H1 (cell line): ENCODE measurements at regions not wholly inside any gene's neighbourhood (a gene's known extent, or its start where the extent isn't known, plus 50 kb on each side); places are given as distances from the start of the nearest gene placed in this dataset.

Experiments
- CTCF ChIA-PET: fragments of 300-600 bp; sonication (Branson Sonifier 250); formaldehyde crosslinking; loops from one replicate; lab custom pipeline; 2021; ENCODE audit not compliant: partially characterized antibody; lab: Charles Lee
- POLR2A ChIA-PET: fragments of 300-600 bp; sonication (Branson Sonifier 250); formaldehyde crosslinking; loops from one replicate; lab custom pipeline; 2021; ENCODE audit warnings: inconsistent platforms; ENCODE audit not compliant: partially characterized antibody; lab: Charles Lee
- DNase-seq, 2 experiments: peaks; one replicate each; pipeline versions ENCODE4 v3.0.0 to v3.0.0-alpha.2; 2010 to 2022; ENCODE audit warnings: low spot score in 2 of 2, low read depth in 1 of 2, mixed read lengths in 1 of 2
- FAIRE-seq: peaks from 2 replicates; lab custom pipeline; 2011; peaks lifted over from hg19 to GRCh38; lab: Jason Lieb, UNC
- H2AFZ ChIP-seq: 2 replicates; pipeline ENCODE4 v1.8.1; 2012; ENCODE audit warnings: low read length, inconsistent platforms
- H2AK5ac ChIP-seq: 2 replicates; pipeline ENCODE4 v1.6.1; 2013; ENCODE audit warnings: low read depth, low read length
- H2BK120ac ChIP-seq: replicated peaks from 2 replicates; pipeline ENCODE3; 2013; ENCODE audit warnings: low read depth, low read length, inconsistent platforms
- H2BK12ac ChIP-seq: 2 replicates; pipeline ENCODE4 v1.6.1; 2013; ENCODE audit warnings: low read depth, low read length
- H2BK15ac ChIP-seq: 2 replicates; pipeline ENCODE4 v1.6.1; 2013; ENCODE audit warnings: low read length
- H2BK20ac ChIP-seq: 2 replicates; pipeline ENCODE4 v1.6.1; 2013; ENCODE audit warnings: low read length
- H2BK5ac ChIP-seq: 2 replicates; pipeline ENCODE4 v1.6.1; 2013; ENCODE audit warnings: low read depth, low read length
- H3K14ac ChIP-seq: 2 replicates; pipeline ENCODE4 v1.6.1; 2013; ENCODE audit warnings: inconsistent platforms; ENCODE audit not compliant: insufficient read length
- H3K18ac ChIP-seq: 2 replicates; pipeline ENCODE4 v1.6.1; 2013; ENCODE audit warnings: low read length; ENCODE audit errors: extremely low read depth
- H3K23ac ChIP-seq: 2 replicates; pipeline ENCODE4 v1.6.1; 2013; ENCODE audit warnings: inconsistent platforms; ENCODE audit not compliant: insufficient read length
- H3K23me2 ChIP-seq: 2 replicates; pipeline ENCODE4 v1.6.1; 2013; ENCODE audit warnings: low read depth, low read length
- H3K27ac ChIP-seq: 2 replicates; pipeline ENCODE4 v1.6.1; 2011; ENCODE audit warnings: low read depth, low read length, inconsistent platforms
- H3K27me3 ChIP-seq, 4 experiments: replicated peaks in 1 of 4; 1 replicate in 1 of 4; 2 replicates in 3 of 4; pipeline versions ENCODE4 v1.6.1 to v1.8.1; 2011 to 2013; ENCODE audit warnings: low read length in 3 of 4, mild to moderate bottlenecking in 3 of 4, inconsistent platforms in 2 of 4, mixed read lengths in 2 of 4, moderate library complexity in 1 of 4; ENCODE audit not compliant: control insufficient read depth in 3 of 4, insufficient read depth in 3 of 4; ENCODE audit errors: extremely low read depth in 1 of 4
- H3K36me3 ChIP-seq, 4 experiments: 2 replicates each; pipeline versions ENCODE4 v1.6.1 to v1.8.1; 2011 to 2013; ENCODE audit warnings: mild to moderate bottlenecking in 4 of 4, low read length in 3 of 4, moderate library complexity in 2 of 4, control low read depth in 1 of 4, inconsistent platforms in 1 of 4; ENCODE audit not compliant: insufficient read depth in 4 of 4, control insufficient read depth in 2 of 4
- H3K4ac ChIP-seq: replicated peaks from 2 replicates; pipeline ENCODE3; 2013; ENCODE audit warnings: low read length, low read depth, mixed read lengths, inconsistent platforms; ENCODE audit not compliant: insufficient read length
- H3K4me1 ChIP-seq, 4 experiments: replicated peaks in 1 of 4; 1 replicate in 1 of 4; 2 replicates in 3 of 4; pipeline versions ENCODE4 v1.6.1 to v1.8.1; 2011 to 2013; ENCODE audit warnings: low read length in 3 of 4, inconsistent platforms in 2 of 4, mixed read lengths in 1 of 4; ENCODE audit not compliant: insufficient read depth in 4 of 4, control insufficient read depth in 3 of 4
- H3K4me2 ChIP-seq, 2 experiments: 2 replicates each; pipeline versions ENCODE4 v1.6.1 to v1.8.1; 2011 to 2013; ENCODE audit warnings: low read depth in 2 of 2, low read length in 2 of 2, control low read depth in 1 of 2, inconsistent platforms in 1 of 2, mild to moderate bottlenecking in 1 of 2; ENCODE audit not compliant: insufficient read depth in 1 of 2
- H3K4me3 ChIP-seq, 4 experiments: fragments of 200-600, 300-600 bp in 1 of 4; sonication (generic), shearing (Covaris generic), sonication (Bioruptor Twin) in 1 of 4; 2 replicates each; pipeline versions ENCODE4 v1.5.1 to v1.8.1; 2011 to 2016; ENCODE audit warnings: low read length in 4 of 4, low read depth in 3 of 4, control low read depth in 2 of 4, inconsistent platforms in 2 of 4, mild to moderate bottlenecking in 2 of 4, mixed read lengths in 1 of 4, moderate library complexity in 1 of 4; ENCODE audit not compliant: insufficient read depth in 2 of 4; ENCODE audit errors: extremely low read depth in 1 of 4
- H3K56ac ChIP-seq: replicated peaks from 2 replicates; pipeline ENCODE3; 2013; ENCODE audit warnings: low read depth, mild to moderate bottlenecking, mixed read lengths, low read length, inconsistent platforms; ENCODE audit not compliant: insufficient read length
- H3K79me1 ChIP-seq: 2 replicates; pipeline ENCODE4 v1.6.1; 2013; ENCODE audit warnings: low read depth, low read length, control low read depth
- H3K79me2 ChIP-seq, 2 experiments: 2 replicates each; pipeline versions ENCODE4 v1.6.1 to v1.8.1; 2012 to 2013; ENCODE audit warnings: low read length in 2 of 2, mild to moderate bottlenecking in 2 of 2, inconsistent platforms in 1 of 2; ENCODE audit not compliant: insufficient read depth in 2 of 2, control insufficient read depth in 1 of 2
- H3K9ac ChIP-seq, 4 experiments: replicated peaks in 1 of 4; 1 replicate in 1 of 4; 2 replicates in 3 of 4; pipeline versions ENCODE4 v1.6.1 to v1.8.1; 2011 to 2013; ENCODE audit warnings: low read depth in 3 of 4, low read length in 3 of 4, control low read depth in 2 of 4, mild to moderate bottlenecking in 2 of 4, moderate library complexity in 2 of 4, inconsistent platforms in 1 of 4; ENCODE audit errors: extremely low read depth in 1 of 4
- H3K9me3 ChIP-seq, 2 experiments: 2 replicates each; pipeline versions ENCODE4 v1.6.1 to v1.8.1; 2012 to 2013; ENCODE audit warnings: mild to moderate bottlenecking in 2 of 2, moderate library complexity in 2 of 2, control low read depth in 1 of 2, inconsistent platforms in 1 of 2, low read depth in 1 of 2, low read length in 1 of 2, mixed read lengths in 1 of 2; ENCODE audit not compliant: insufficient read depth in 2 of 2
- H4K20me1 ChIP-seq, 2 experiments: replicated peaks in 1 of 2; 2 replicates each; pipeline versions ENCODE3 to v1.8.1; 2011 to 2013; ENCODE audit warnings: inconsistent platforms in 2 of 2, low read length in 2 of 2, mild to moderate bottlenecking in 1 of 2; ENCODE audit not compliant: insufficient read depth in 2 of 2, control insufficient read depth in 1 of 2
- H4K5ac ChIP-seq: 2 replicates; pipeline ENCODE4 v1.6.1; 2013; ENCODE audit warnings: low read length, low read depth, mixed read lengths, inconsistent platforms; ENCODE audit not compliant: insufficient read length
- H4K8ac ChIP-seq: 2 replicates; pipeline ENCODE4 v1.8.0; 2013; ENCODE audit warnings: mild to moderate bottlenecking, moderate library complexity, low read length, inconsistent platforms; ENCODE audit not compliant: insufficient read depth; ENCODE audit errors: extremely low read depth
- H4K91ac ChIP-seq: replicated peaks from 2 replicates; pipeline ENCODE3; 2013; ENCODE audit warnings: low read length, mixed read lengths, inconsistent platforms; ENCODE audit not compliant: insufficient read length
- ATF3 ChIP-seq: IDR thresholded peaks from 2 replicates; pipeline ENCODE4 v1.6.1; 2011; ENCODE audit warnings: low read depth, mild to moderate bottlenecking, low read length; ENCODE audit not compliant: insufficient read depth
- BACH1 ChIP-seq: IDR thresholded peaks from 2 replicates; pipeline ENCODE4 v1.6.1; 2012; ENCODE audit warnings: low read length, improper control_type of control experiment
- CBX5 ChIP-seq: fragments of 300-800, 300-1000 bp; sonication (generic); IDR thresholded peaks from 2 replicates; pipeline ENCODE4 v1.7.1; 2016; ENCODE audit warnings: antibody characterized with exemption, low read length, low read depth
- EP300 ChIP-seq, 2 experiments: IDR thresholded peaks; 1 replicate in 1 of 2; 2 replicates in 1 of 2; pipeline ENCODE4 v1.6.1; 2011 to 2012; ENCODE audit warnings: low read depth in 2 of 2, low read length in 2 of 2, mild to moderate bottlenecking in 2 of 2, borderline replicate concordance in 1 of 2, inconsistent platforms in 1 of 2, moderate library complexity in 1 of 2
- GABPA ChIP-seq: IDR thresholded peaks from 2 replicates; pipeline ENCODE4 v1.6.1; 2011; ENCODE audit warnings: mild to moderate bottlenecking, low read length, moderate library complexity, borderline replicate concordance; ENCODE audit not compliant: insufficient read depth
- HDAC2 ChIP-seq, 2 experiments: fragments of 300-600 bp in 1 of 2; sonication (generic) in 1 of 2; IDR thresholded peaks; 2 replicates each; pipeline ENCODE4 v1.6.1; 2011 to 2012; ENCODE audit warnings: low read depth in 2 of 2, low read length in 2 of 2, mild to moderate bottlenecking in 2 of 2, moderate library complexity in 2 of 2, borderline replicate concordance in 1 of 2, inconsistent platforms in 1 of 2
- JUN ChIP-seq: IDR thresholded peaks from 2 replicates; pipeline ENCODE4 v1.6.1; 2011; ENCODE audit warnings: low read depth, mild to moderate bottlenecking, improper control_type of control experiment, low read length
- KDM1A ChIP-seq: fragments of 200-600, 300-600 bp; sonication (generic); IDR thresholded peaks from 2 replicates; pipeline ENCODE4 v1.7.1; 2016; ENCODE audit warnings: mild to moderate bottlenecking, low read length, borderline replicate concordance
- NRF1 ChIP-seq: IDR thresholded peaks from 2 replicates; pipeline ENCODE4 v1.6.1; 2011; ENCODE audit warnings: mild to moderate bottlenecking, low read depth, low read length, improper control_type of control experiment
- POLR2AphosphoS5 ChIP-seq: IDR thresholded peaks from 2 replicates; pipeline ENCODE4 v1.6.1; 2011; ENCODE audit warnings: low read depth, low read length
- RNF2 ChIP-seq: fragments of 200-900, 300-1000 bp; sonication (generic); IDR thresholded peaks from 2 replicates; pipeline ENCODE4 v1.7.1; 2016; ENCODE audit warnings: borderline replicate concordance, low read depth, mild to moderate bottlenecking, antibody characterized with exemption, low read length; ENCODE audit not compliant: poor library complexity, severe bottlenecking; ENCODE audit errors: missing control alignments
- RXRA ChIP-seq: IDR thresholded peaks from 2 replicates; pipeline ENCODE4 v1.6.1; 2011; ENCODE audit warnings: low read depth, mild to moderate bottlenecking, low read length, moderate library complexity; ENCODE audit not compliant: insufficient read depth
- SIRT6 ChIP-seq: IDR thresholded peaks from one replicate; pipeline ENCODE4 v1.7.1; 2012; ENCODE audit warnings: low read length, inconsistent platforms
- SP2 ChIP-seq: IDR thresholded peaks from 2 replicates; pipeline ENCODE4 v1.6.1; 2012; ENCODE audit warnings: mild to moderate bottlenecking, low read length, inconsistent platforms
- WGBS, 2 experiments: shearing (Covaris generic) in 1 of 2; methylation state at CpG; one replicate each; pipeline versions ENCODE4 v1.1.6 to v1.1.7; 2013 to 2015; ENCODE audit warnings: low lambda C conversion rate in 2 of 2, mixed read lengths in 2 of 2, inconsistent platforms in 1 of 2, low coverage in 1 of 2, missing lambda C conversion rate in 1 of 2; ENCODE audit not compliant: insufficient replicate concordance in 2 of 2, insufficient coverage in 1 of 2, insufficient read length in 1 of 2; ENCODE audit errors: extremely low coverage in 1 of 2, missing lambda C conversion rate in 1 of 2; 5-methylcytosine and 5-hydroxymethylcytosine counted together

GRCh38 chr6:106740287-106740686 lies 110.9 kb downstream of the QRSL1 start:
- Histone ChIP-seq H4K8ac (no peak overlapping the region), H4K91ac (no peak overlapping the region), H3K9ac (no peak overlapping the region), H3K14ac (no peak overlapping the region), H2BK15ac (no peak overlapping the region), H2AFZ (no peak overlapping the region), H2BK120ac (no peak overlapping the region), H4K20me1 (no peaks in the 10 kb centered on the region), H3K36me3 (no peaks in the 10 kb centered on the region; a peak in 1 of 8 replicates), H4K5ac (no peak overlapping the region)
- CTCF ChIA-PET, result interaction anchor here (0.6 kb wide), 1 partner anchor 545 kb away, joined by 3 read pairs; no protein-coding TSS in a partner anchor
- TF ChIP-seq SIRT6 (no peak), RXRA (no peak), POLR2AphosphoS5 (no peak), KDM1A (no peak), GABPA (no peak), ATF3 (no peak), SP2 (no peak), JUN (no peak), EP300 (IDR thresholded peaks at IDR 0.05; ENCODE audit: borderline replicate concordance in 1 of 2, low read depth in 2 of 2, low read length in 2 of 2) (no peak), BACH1 (no peak), RNF2 (no peak), NRF1 (no peak), HDAC2 (IDR thresholded peaks at IDR 0.05; ENCODE audit: borderline replicate concordance in 1 of 2, low read depth in 2 of 2, low read length in 2 of 2) (no peak), CBX5 (no peak)
- TF ChIP-seq, all 59 proteins: peak for 0
- no peaks in the 10 kb centered on the region for H3K79me1 ChIP-seq
- no peak overlapping the region for H3K18ac ChIP-seq
- H3K27me3 ChIP-seq, result no peaks in the 10 kb centered on the region
- 97% methylated on average over 3 of the region's 3 CpGs; no CpG with 5 or more reads in 1 of the 2 experiments for WGBS, 2 experiments
- no peaks in the 10 kb centered on the region for H3K79me2 ChIP-seq
- H3K56ac ChIP-seq, result no peak overlapping the region
- H3K9me3 ChIP-seq, result peaks cover 21 to 24% of the 10 kb centered on the region in 2 experiments
- no peak overlapping the region for H2BK5ac ChIP-seq
- H2BK20ac ChIP-seq, result no peak overlapping the region
- FAIRE-seq, result no peak
- no peak overlapping the region for H3K27ac ChIP-seq
- no peak overlapping the region for H3K23ac ChIP-seq
- H3K4me2 ChIP-seq, result no peak overlapping the region
- no peak overlapping the region for H2AK5ac ChIP-seq
- no peak overlapping the region for H3K4ac ChIP-seq
- H3K23me2 ChIP-seq, result no peaks in the 10 kb centered on the region
- no peak for DNase-seq
- no peak overlapping the region for H3K4me3 ChIP-seq
- peaks cover 0 to 3% (median 0%) of the 10 kb centered on the region in 4 experiments; a peak in 2 of 7 replicates for H3K4me1 ChIP-seq
- no peak overlapping the region for H2BK12ac ChIP-seq
- POLR2A ChIA-PET, result no interaction called here
